Liver (tissue), 6 donors: ENCODE measurements at regions not wholly inside any gene's neighbourhood (a gene's known extent, or its start where the extent isn't known, plus 50 kb on each side); places are given as distances from the start of the nearest gene placed in this dataset.
"Not testable (repeated sequence)": the region's sequence is repeated elsewhere in the genome, so short reads cannot be mapped to it uniquely, and the experiment has no call there.

Experiments used
- DNase-seq: peaks from one replicate; pipeline ENCODE4 v3.0.0-alpha.2; 2017; ENCODE audit warnings: low spot score
- H3K27ac ChIP-seq, 2 donors: one replicate each; pipeline ENCODE4 v1.7.0; 2013; ENCODE audit warnings: inconsistent platforms in 2 of 2, low read length in 2 of 2, control low read depth in 1 of 2, low read depth in 1 of 2, mild to moderate bottlenecking in 1 of 2
- H3K27me3 ChIP-seq, 4 donors: one replicate each; pipeline versions ENCODE4 v1.6.1 to v1.7.0; 2013; ENCODE audit warnings: low read length in 3 of 4, inconsistent platforms in 1 of 4, mild to moderate bottlenecking in 1 of 4, moderate library complexity in 1 of 4; ENCODE audit not compliant: control insufficient read depth in 4 of 4, insufficient read depth in 4 of 4
- H3K36me3 ChIP-seq, 4 donors: one replicate each; pipeline versions ENCODE4 v1.6.1 to v1.7.0; 2013; ENCODE audit warnings: low read length in 3 of 4, mild to moderate bottlenecking in 3 of 4, low read depth in 1 of 4, moderate library complexity in 1 of 4; ENCODE audit not compliant: control insufficient read depth in 4 of 4, insufficient read depth in 3 of 4
- H3K4me1 ChIP-seq, 4 donors: one replicate each; pipeline versions ENCODE4 v1.6.1 to v1.7.0; 2013; ENCODE audit warnings: low read length in 3 of 4, mild to moderate bottlenecking in 3 of 4, moderate library complexity in 1 of 4; ENCODE audit not compliant: control insufficient read depth in 4 of 4, insufficient read depth in 4 of 4
- H3K4me3 ChIP-seq, 3 donors: one replicate each; pipeline versions ENCODE4 v1.6.1 to v1.7.0; 2013; ENCODE audit warnings: low read length in 3 of 3, control low read depth in 1 of 3, low read depth in 1 of 3, mild to moderate bottlenecking in 1 of 3
- H3K9ac ChIP-seq, 2 donors: one replicate each; pipeline ENCODE4 v1.7.0; 2013; ENCODE audit warnings: low read length in 2 of 2, mild to moderate bottlenecking in 2 of 2, moderate library complexity in 2 of 2, control low read depth in 1 of 2, low read depth in 1 of 2
- H3K9me3 ChIP-seq, 4 donors: one replicate each; pipeline versions ENCODE4 v1.6.1 to v1.7.0; 2013; ENCODE audit warnings: low read length in 3 of 4; ENCODE audit not compliant: control insufficient read depth in 4 of 4
- WGBS: extraction: QIAGEN DNeasy Blood & Tissue Kit; methylation state at CpG from one replicate; pipeline ENCODE4 v1.1.7; 2013; 5-methylcytosine and 5-hydroxymethylcytosine counted together
- donor health status: healthy.
- donor health status: healthy.
- donor health status: healthy.

- H3K36me3 ChIP-seq, H3K27me3 ChIP-seq, H3K9me3 ChIP-seq, H3K27ac ChIP-seq, H3K4me1 ChIP-seq, H3K9ac ChIP-seq, DNase-seq, H3K4me3 ChIP-seq: not testable (repeated sequence)
- whole genome bisulfite sequencing: no CpG with 5 or more reads among the region's 2 CpGs
These were observed 121.4 kb downstream of the POTEM start for GRCh38 chr14:19088632-19089031.

DNA sequence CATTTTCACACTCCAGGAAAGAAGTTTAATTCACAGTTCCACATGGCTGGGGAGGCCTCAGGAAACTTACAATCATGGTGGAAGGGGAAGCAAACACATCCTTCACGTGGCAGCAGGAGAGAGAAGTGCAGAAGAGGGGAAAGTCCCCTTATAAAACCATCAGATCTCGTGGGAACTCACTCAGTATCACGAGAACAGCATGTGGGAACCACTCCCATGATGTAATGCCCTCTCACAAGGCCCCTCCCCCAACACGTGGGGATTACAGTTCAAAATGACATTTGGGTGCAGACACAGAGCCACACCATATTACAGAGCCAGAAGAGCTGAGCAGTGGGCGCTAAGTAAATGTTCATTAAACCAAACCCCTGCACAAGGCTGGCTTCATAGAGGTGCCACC lies 126.0 kb downstream of the POTEM start:
- not testable (repeated sequence) for H3K9ac ChIP-seq, H3K36me3 ChIP-seq, H3K27ac ChIP-seq, DNase-seq, H3K27me3 ChIP-seq, H3K4me1 ChIP-seq, H3K4me3 ChIP-seq, H3K9me3 ChIP-seq
- WGBS: no CpG with 5 or more reads among the region's 5 CpGs

DNA sequence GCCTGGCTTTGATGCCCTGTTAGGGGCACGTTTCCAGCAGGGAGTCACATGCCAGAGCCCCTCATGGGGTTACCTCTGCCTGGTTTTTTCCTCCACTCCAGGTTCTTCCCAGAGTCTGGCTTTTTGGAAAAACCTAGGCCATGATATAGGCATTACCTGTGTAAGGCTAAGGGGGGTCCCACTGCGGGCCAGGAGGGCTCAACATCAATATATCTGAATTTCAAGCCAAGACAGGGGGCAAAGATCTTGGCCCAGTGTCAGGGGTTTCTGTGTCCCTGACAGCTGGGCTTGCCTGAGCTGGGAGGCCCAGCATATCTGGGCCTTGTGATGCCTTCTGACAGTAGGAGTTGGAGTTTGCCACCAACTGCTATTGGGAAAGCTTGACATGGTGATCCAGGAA lies 127.5 kb downstream of the POTEM start:
- WGBS: 37% methylated on average over 1 of the region's 2 CpGs

DNA sequence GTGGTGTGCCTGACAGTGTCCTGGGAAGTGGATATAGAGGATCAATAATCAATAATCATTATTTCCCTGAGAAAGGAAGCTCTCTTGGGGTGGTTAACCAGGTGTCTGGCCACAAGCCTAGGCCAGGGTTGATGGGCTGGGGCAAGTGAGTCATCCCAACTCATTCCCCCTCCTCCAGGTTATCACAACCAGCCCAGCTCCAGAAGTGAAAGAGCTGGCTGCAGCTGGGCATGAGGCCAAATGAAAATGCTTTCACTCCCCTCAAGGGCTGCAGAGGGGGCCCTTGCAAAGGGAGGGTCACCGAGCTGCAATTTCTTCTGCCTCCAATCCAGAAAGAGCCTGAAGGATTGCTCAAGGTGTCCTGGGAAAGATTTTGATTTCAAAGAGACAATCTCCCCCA lies 127.9 kb downstream of the POTEM start:
- not testable (repeated sequence) for DNase-seq, H3K9me3 ChIP-seq, H3K27ac ChIP-seq, H3K4me3 ChIP-seq, H3K27me3 ChIP-seq, H3K4me1 ChIP-seq, H3K9ac ChIP-seq, H3K36me3 ChIP-seq
- WGBS: no CpG with 5 or more reads among the region's 1 CpG

More for the DNA sequence above, 127.5 kb downstream of the POTEM start:
- DNase-seq, H3K9ac ChIP-seq, H3K4me3 ChIP-seq, H3K27me3 ChIP-seq, H3K36me3 ChIP-seq, H3K4me1 ChIP-seq, H3K27ac ChIP-seq, H3K9me3 ChIP-seq: not testable (repeated sequence)

DNA sequence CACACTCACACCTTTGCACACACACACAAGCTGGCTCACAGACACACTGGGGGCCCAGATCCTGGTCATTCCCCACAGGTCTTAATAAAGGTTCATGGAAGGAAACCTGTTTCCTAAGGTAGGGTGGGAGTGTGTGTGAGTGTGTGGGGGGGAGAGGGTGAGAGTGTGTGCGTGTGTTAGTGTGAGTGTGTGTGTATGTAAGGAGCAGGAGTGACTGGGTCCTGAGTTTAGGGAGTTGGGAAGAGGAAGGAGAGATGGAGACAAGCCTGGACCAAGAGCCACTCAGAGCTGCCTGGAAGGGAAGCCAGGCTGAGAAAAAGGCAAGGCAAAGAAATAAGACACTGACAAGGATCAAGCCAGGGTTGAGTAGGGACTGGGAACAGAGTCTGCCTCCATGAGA lies 129.2 kb downstream of the POTEM start:
- not testable (repeated sequence) for DNase-seq, H3K9me3 ChIP-seq, H3K9ac ChIP-seq, H3K27me3 ChIP-seq, H3K4me3 ChIP-seq, H3K4me1 ChIP-seq, H3K27ac ChIP-seq, H3K36me3 ChIP-seq
- WGBS: 44% methylated on average over 1 of the region's 1 CpG

GRCh38 chr14:19096876-19097275 lies 129.6 kb downstream of the POTEM start:
- H3K27me3 ChIP-seq, H3K4me1 ChIP-seq, H3K4me3 ChIP-seq, H3K9me3 ChIP-seq, H3K36me3 ChIP-seq, H3K27ac ChIP-seq, H3K9ac ChIP-seq: not testable (repeated sequence)
- peak; percentile 12 for DNase-seq
- WGBS: 82% methylated on average over 8 of the region's 8 CpGs

DNA sequence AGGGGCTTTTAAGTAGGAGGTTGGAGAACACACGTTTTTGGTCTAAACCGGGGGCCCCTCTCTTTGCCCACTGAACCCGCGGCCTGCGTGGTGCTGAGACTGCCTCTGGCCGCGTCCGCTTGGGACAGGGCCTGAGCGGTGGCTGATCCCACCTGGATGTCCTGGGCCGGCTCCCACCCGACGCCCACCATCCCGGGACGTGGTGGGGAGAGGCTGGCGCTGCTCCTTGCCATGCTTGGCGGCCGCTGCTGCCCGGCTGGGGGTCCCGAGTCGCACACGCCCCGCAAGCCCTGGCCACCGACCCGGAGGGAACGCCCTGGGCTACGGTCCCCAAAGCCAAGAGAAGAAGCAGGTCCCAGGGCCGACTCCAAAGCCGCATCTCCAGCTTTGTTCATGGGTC lies 130.1 kb downstream of the POTEM start:
- peak; percentile 30 for DNase-seq
- H3K27ac ChIP-seq, H3K9me3 ChIP-seq: not testable (repeated sequence)

DNA sequence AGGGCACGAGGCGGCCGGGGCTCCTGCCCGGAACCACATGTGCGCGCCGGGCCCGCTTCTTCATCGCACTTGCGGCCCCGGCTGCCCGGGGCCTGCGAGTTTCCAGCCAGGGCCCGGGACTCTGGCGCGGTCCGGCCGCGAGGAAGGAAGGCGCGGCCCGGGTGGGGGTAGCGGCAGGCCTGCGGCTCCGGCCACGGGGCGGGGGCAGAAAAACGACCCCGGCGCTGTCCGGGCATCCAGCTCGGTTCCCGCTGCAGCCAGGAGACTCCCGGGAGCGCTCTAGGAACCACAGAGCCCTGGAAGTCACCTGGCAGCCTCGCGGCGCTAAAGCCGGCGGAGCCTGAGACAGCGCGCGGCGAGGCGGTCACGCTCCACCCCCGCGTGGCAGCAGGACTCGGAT lies 130.5 kb downstream of the POTEM start:
- WGBS: 75% methylated on average over 44 of the region's 49 CpGs
- H3K4me3 ChIP-seq, H3K27ac ChIP-seq, H3K36me3 ChIP-seq, H3K9me3 ChIP-seq, H3K4me1 ChIP-seq, H3K9ac ChIP-seq, H3K27me3 ChIP-seq: not testable (repeated sequence)
- DNase-seq: peak; percentile 13

More for the DNA sequence above, 130.1 kb downstream of the POTEM start:
- not testable (repeated sequence) for H3K27me3 ChIP-seq, H3K36me3 ChIP-seq, H3K4me1 ChIP-seq, H3K4me3 ChIP-seq, H3K9ac ChIP-seq
- 76% methylated on average over 28 of the region's 28 CpGs for WGBS

DNA sequence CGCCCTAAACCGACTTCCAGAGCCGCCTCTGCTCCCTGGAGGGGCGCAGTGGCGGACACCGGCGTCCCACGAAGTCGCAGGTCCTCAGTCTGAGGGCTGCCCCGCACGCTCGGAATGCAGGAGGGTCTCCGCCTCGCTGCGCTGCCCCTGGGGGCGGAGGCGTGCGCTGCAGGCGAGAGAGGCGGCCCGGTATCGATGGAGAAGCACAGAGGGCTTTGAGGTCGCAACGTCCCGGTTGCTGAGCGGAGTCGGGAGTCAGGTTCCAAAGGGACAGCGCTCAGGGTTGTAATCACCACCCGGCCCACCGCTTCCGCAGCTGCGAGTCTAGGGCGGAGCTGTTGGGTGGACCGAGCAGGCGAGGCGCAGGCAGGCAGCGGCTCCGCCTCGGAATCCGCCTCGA lies 131.0 kb downstream of the POTEM start:
- H3K27me3 ChIP-seq, H3K9me3 ChIP-seq, H3K27ac ChIP-seq, H3K36me3 ChIP-seq, H3K4me1 ChIP-seq, DNase-seq, H3K9ac ChIP-seq, H3K4me3 ChIP-seq: not testable (repeated sequence)
- 59% methylated on average over 13 of the region's 41 CpGs for WGBS
